ENCODE measurements at regions not wholly inside any gene's neighbourhood (a gene's known extent, or its start where the extent isn't known, plus 50 kb on each side); places are given as distances from the start of the nearest gene placed in this dataset.

GRCh38 chr5:105132581-105132980 is 1570.0 kb upstream of the NUDT12 start:
- TF ChIP-seq POLR2AphosphoS5 (IDR thresholded peaks at IDR 0.05) (no peak), CTCF (IDR thresholded peaks at IDR 0.05) (no peak), EP300 (IDR thresholded peaks at IDR 0.05) (no peak)

Measured in sigmoid colon (tissue), 4 donors.